GM08714 (cell line): ENCODE measurements at regions not wholly inside any gene's neighbourhood (a gene's known extent, or its start where the extent isn't known, plus 50 kb on each side); places are given as distances from the start of the nearest gene placed in this dataset.

ENCODE experiments used
- H3K4me3 ChIP-seq: fragments of 200-500 bp; sonication (Bioruptor generic); 2 replicates; pipeline ENCODE4 v1.5.1; 2014; ENCODE audit warnings: mild to moderate bottlenecking, low read length, inconsistent platforms
- ZNF274 ChIP-seq: IDR thresholded peaks from 2 replicates; pipeline ENCODE4 v1.6.1; 2012; ENCODE audit warnings: mild to moderate bottlenecking, low read depth, low read length

DNA sequence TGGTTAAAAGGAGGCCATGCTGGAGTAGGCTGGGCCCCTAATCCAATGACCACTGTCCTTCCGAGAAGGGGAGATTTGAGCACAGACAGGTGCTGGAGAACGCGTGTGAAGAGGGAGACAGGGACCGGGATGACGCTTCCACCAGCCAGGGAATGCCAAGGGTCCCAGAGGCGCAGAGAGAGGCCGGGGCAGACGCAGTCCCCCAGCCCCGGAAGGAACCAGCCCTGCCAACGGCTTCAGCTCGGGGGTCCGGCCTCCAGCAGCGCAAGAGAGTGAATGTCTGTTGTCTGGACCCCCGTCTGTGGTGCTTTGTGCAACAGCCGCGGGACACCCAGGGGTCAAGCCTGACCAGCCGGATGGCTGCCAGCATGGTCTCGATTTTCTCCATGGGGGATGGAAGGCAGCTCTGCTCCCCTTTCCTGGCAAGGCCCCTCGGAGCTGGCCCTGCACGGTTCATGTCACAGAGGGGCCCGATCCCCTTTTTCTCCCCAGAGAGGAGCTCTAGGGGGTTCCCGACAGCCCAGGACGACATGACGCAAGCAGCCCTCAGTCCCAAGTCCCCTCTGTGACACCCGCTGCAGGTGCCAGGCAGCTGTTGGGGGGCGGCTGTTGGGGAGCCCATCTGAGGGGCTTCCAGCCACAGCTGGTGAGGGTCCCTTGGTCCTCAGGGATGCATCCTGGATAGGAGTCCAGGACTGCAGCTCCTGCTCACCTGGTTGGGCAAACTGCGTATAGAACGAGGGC, 73.5 kb downstream of the SIK1 start:
- no peak overlapping the region; the same call in 1 of the 2 replicates for H3K4me3 ChIP-seq
- TF ChIP-seq ZNF274, result no peak

GRCh38 chr21:43352568-43353281, 74.2 kb downstream of the SIK1 start:
- TF ChIP-seq ZNF274, result no peak
- H3K4me3 ChIP-seq, result no peak overlapping the region; the same call in 1 of the 2 replicates

- no peak for TF ChIP-seq ZNF274
- no peak overlapping the region for H3K4me3 ChIP-seq
Observed at GRCh38 chr21:43352154-43352537, 74.8 kb downstream of the SIK1 start.

GRCh38 chr21:43351501-43352153, 75.3 kb downstream of the SIK1 start:
- H3K4me3 ChIP-seq, result no peak overlapping the region
- TF ChIP-seq ZNF274, result no peak

DNA sequence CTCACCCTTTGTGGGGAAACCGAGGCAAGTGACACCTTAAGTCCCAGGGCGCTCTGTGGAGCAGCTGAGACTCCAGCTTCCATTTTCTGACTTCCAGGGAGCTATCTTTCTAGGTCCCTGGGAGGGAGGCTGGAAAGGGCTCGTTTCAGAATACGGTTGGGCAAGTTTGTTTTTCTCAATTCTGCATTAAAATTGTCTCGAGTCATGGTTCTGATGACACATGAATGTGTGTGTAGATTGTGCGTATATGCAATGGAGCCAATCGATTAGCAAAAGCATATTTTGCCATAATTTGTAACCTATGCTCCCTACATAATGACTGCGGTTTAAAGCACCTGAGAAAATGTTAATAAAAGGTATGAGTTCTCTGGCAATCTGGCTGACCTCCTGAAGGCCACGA, 77.3 kb downstream of the SIK1 start:
- no peak for TF ChIP-seq ZNF274
- H3K4me3 ChIP-seq, result no peak overlapping the region

GRCh38 chr21:43348801-43349261, 78.1 kb downstream of the SIK1 start:
- no peak overlapping the region for H3K4me3 ChIP-seq

DNA sequence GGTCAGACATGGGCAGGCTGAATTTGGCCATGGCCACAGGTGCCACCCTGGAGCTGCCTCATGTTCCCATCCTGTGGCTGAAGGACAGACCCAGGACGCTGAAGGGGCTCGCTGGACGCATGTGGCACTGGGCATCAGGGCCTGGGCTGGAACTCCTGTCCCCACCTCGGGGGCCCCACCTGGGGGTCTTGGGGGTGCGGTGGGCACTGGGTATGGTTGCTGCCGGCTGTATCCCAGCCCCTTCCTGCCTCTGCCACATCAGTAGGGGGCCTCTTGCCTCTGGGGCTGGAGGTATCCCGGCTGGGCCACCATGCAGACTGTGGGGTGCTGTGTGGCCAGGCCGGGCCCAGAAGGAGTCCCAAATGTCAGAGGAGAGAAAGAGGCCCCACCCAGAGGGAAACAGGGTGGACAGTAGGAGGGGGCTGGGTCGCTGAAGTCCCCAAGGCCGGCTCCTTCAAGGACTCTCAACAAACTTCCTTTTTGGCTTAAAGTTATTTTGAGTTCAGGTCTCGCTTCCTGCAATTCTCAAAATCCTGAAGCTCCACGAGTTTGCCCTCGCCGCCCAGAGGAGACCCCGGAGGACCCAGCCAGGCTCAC, 78.7 kb downstream of the SIK1 start:
- TF ChIP-seq ZNF274, result no peak

More at GRCh38 chr21:43348801-43349261, 78.1 kb downstream of the SIK1 start:
- no peak for TF ChIP-seq ZNF274

GRCh38 chr21:43347461-43348169, 79.3 kb downstream of the SIK1 start:
- TF ChIP-seq ZNF274, result no peak

More for the DNA sequence above, 78.7 kb downstream of the SIK1 start:
- no peak overlapping the region for H3K4me3 ChIP-seq

DNA sequence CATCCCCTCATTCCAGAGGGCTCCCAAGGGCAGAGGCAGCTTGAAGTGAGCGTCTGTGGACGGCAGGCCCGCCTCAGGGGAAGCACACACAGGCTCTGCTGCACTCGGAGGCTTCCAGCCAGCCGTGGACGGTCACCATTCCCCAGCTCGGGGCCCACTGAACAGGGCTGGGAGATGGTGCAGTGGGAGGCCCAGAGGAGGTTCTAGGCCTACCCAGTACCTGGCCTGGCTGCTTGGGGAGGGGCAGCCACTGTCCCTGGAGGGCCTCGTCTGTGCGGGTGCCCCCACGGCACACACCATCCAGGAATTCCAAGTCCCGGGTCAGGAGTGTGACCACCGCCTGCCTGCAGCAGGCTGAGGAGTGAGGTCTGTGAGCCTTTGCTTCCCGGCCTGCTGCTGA, 80.4 kb downstream of the SIK1 start:
- TF ChIP-seq ZNF274, result no peak
- H3K4me3 ChIP-seq, result no peak overlapping the region

More at GRCh38 chr21:43347461-43348169, 79.3 kb downstream of the SIK1 start:
- H3K4me3 ChIP-seq, result no peak overlapping the region

DNA sequence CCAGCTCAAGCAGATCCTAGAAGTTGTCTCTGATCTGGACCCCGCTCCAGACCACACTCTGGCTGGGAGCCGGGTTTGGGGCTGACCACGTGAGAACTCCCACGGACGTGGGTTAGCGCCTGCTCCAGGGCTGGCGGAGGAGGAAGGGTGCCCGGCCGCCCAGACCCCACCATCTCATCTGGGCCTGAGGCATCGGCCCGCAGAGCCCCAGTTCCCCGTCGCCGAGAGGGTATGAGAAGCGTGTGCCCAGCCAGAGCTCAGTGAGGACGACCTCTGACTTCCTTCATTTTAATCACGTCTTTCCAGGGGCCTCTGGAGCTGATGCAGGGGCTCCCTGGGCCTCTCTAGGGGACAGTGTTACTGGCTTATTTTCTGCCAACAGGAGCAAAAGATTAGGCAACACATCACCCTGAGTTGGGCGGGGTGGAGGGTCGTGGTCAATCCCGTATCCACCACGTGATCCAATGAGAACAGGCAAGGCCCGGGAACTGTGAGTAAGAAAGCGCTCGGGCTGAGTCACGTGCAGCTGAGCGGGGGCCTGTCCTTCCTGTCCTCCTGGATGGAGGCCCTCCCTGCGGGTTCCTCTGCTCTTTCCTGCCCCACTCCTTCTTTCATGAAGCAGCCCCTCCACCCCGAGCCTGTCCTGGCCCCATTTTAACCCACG, 81.1 kb downstream of the SIK1 start:
- no peak overlapping the region for H3K4me3 ChIP-seq
- no peak for TF ChIP-seq ZNF274

DNA sequence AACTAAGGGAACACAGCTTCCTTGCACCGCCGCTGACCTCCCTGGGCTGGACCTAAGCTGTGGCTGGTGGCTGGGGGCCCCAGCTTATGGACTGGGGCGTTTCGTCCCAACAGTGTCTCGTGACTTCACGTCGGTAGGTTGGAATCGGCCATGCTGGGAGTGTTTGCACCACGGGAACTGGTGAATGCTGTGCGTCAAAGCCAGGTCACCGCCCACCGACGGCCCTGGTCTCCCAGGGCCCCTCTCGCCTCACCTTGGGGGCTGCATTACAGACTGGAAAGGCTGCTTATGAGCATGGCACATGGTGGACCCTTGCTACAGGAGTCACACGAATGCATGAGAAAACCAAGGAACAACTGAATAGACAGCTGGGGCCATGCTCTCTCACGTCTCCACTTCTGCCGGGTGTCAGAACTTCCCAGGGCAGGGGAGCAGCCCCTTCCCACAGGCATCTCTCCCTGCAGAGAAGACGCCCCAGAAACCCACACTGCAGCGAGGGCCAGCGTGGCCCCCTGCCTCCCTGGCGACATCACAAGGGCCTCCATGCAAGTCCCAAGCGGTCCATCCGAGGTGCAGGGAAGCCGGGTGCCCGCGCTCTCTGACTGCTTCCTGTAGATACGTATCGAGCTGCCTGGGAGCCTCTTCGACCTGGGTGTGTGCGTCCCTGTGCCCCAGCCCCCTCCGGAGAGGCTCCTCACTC, 81.7 kb downstream of the SIK1 start:
- no peak overlapping the region for H3K4me3 ChIP-seq
- TF ChIP-seq ZNF274, result no peak

DNA sequence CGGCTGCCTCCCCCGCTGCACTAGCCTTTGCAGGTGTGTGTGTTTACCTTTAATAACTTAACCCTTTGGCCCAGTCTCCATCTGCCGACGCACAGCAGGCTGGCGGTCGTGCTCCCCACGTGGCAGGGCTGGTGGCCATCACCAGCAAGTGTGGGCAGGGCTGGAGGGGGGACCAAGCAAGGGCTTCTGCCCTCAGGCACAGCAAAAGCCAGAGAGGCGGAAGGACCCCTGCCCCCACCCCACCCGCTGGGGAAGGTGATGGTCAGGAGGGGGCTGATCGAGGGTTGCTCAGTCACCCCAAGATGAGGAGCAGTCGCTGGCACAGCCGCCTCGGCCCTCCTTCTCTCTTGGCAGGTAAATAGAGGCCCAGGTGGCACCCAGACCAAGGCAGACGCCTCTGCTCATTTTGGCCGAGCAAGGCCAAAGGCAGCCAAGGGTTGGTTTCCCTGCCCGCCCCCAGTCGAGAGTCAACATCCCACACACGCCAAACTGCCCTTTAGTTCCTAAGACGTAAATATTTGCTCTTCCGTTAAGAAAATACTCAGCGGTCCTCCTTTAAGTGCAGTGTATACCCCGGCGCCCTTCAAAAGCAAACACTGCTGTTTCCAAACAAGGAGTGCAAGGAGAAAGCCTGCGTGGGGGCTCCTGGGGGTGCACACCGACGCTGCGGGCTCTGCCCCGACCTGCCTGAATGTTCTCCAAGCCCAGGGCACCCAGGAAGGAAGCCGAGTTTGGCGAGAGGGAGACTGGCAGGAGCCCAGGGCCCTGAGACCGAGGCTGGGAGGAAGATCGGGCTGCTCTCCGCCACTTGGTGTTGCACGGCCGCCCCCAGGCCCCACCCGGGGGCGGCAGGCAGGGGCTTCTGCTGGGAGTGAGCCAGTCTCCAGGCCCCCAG, 82.7 kb downstream of the SIK1 start:
- TF ChIP-seq ZNF274, result no peak

More for the DNA sequence above, 82.7 kb downstream of the SIK1 start:
- H3K4me3 ChIP-seq, result no peak overlapping the region
